NCI-H345 treated with DMSO at 0.1 percent for 48 hours (cell line): ENCODE measurements at regions not wholly inside any gene's neighbourhood (a gene's known extent, or its start where the extent isn't known, plus 50 kb on each side); places are given as distances from the start of the nearest gene placed in this dataset.
"Not testable (repeated sequence)": the region's sequence is repeated elsewhere in the genome, so short reads cannot be mapped to it uniquely, and the experiment has no call there.

ENCODE experiments used
- DNase-seq: peaks from one replicate; lab custom pipeline; 2025; ENCODE audit not compliant: unreplicated experiment; lab: John Stamatoyannopoulos, UW

GRCh38 chr9:87781331-87781730 is 55.4 kb downstream of the CTSL start:
- no peak for DNase-seq

- DNase-seq: no peak
These were observed 57.3 kb downstream of the CTSL start for GRCh38 chr9:87783180-87783579.

GRCh38 chr9:87785315-87785970 is 59.5 kb downstream of the CTSL start:
- DNase-seq: not testable (repeated sequence)

- no peak for DNase-seq
These were observed 60.5 kb downstream of the CTSL start for GRCh38 chr9:87786423-87786822.

- DNase-seq: no peak
These were observed 61.0 kb downstream of the CTSL start for GRCh38 chr9:87786876-87787275.

- DNase-seq: no peak
These were observed 61.8 kb downstream of the CTSL start for GRCh38 chr9:87787735-87788134.

- DNase-seq: no peak
These were observed 66.9 kb downstream of the CTSL start for GRCh38 chr9:87792831-87793288.

GRCh38 chr9:87793292-87793691 is 67.4 kb downstream of the CTSL start:
- DNase-seq: no peak

GRCh38 chr9:87795178-87795577 is 69.3 kb downstream of the CTSL start:
- DNase-seq: no peak

- no peak for DNase-seq
These were observed 70.3 kb downstream of the CTSL start for GRCh38 chr9:87796196-87796595.

GRCh38 chr9:87798261-87798833 is 72.4 kb downstream of the CTSL start:
- no peak for DNase-seq

- no peak for DNase-seq
These were observed 73.6 kb downstream of the CTSL start for GRCh38 chr9:87799503-87799902.

- no peak for DNase-seq
These were observed 74.5 kb downstream of the CTSL start for GRCh38 chr9:87800456-87800855.

- no peak for DNase-seq
These were observed 75.1 kb downstream of the CTSL start for GRCh38 chr9:87801013-87801412.

- DNase-seq: no peak
These were observed 77.2 kb downstream of the CTSL start for GRCh38 chr9:87803166-87803565.

GRCh38 chr9:87803623-87804345 is 77.9 kb downstream of the CTSL start:
- DNase-seq: no peak

- DNase-seq: no peak
These were observed 77.4 kb upstream of the SPATA31E1 start for GRCh38 chr9:87805259-87805658.

- DNase-seq: no peak
These were observed 72.7 kb upstream of the SPATA31E1 start for GRCh38 chr9:87810008-87810407.

- DNase-seq: no peak
These were observed 71.9 kb upstream of the SPATA31E1 start for GRCh38 chr9:87810679-87811178.

GRCh38 chr9:87812375-87813118 is 70.1 kb upstream of the SPATA31E1 start:
- no peak for DNase-seq

- DNase-seq: no peak
These were observed 69.6 kb upstream of the SPATA31E1 start for GRCh38 chr9:87813119-87813463.
